H9 (cell line): ENCODE measurements at regions not wholly inside any gene's neighbourhood (a gene's known extent, or its start where the extent isn't known, plus 50 kb on each side); places are given as distances from the start of the nearest gene placed in this dataset.

ENCODE experiments used
- DNase-seq: peaks from one replicate; pipeline ENCODE4 v3.0.0-alpha.2; 2017
- H2AFZ ChIP-seq: one replicate; pipeline ENCODE4 v1.6.1; 2013; ENCODE audit warnings: mild to moderate bottlenecking, low read length, control low read depth, moderate library complexity
- H2AK5ac ChIP-seq: 2 replicates; pipeline ENCODE4 v1.6.1; 2013; ENCODE audit warnings: low read length, control low read depth, mixed read lengths; ENCODE audit not compliant: insufficient read length
- H2BK120ac ChIP-seq: one replicate; pipeline ENCODE4 v1.6.1; 2013; ENCODE audit warnings: low read depth, mild to moderate bottlenecking, low read length, control low read depth, inconsistent platforms; ENCODE audit not compliant: poor library complexity, severe bottlenecking
- H2BK12ac ChIP-seq: 2 replicates; pipeline ENCODE4 v1.6.1; 2013; ENCODE audit warnings: low read length, control low read depth, mixed read lengths, low read depth; ENCODE audit not compliant: insufficient read length
- H2BK15ac ChIP-seq: 2 replicates; pipeline ENCODE4 v1.6.1; 2013; ENCODE audit warnings: low read depth, low read length, control low read depth
- H2BK20ac ChIP-seq: one replicate; pipeline ENCODE4 v1.6.1; 2013; ENCODE audit warnings: low read depth, mild to moderate bottlenecking, low read length, control low read depth, inconsistent platforms; ENCODE audit not compliant: poor library complexity, severe bottlenecking
- H2BK5ac ChIP-seq: 2 replicates; pipeline ENCODE4 v1.6.1; 2013; ENCODE audit warnings: low read length, control low read depth, mixed read lengths; ENCODE audit not compliant: insufficient read length
- H3K14ac ChIP-seq: 2 replicates; pipeline ENCODE4 v1.6.1; 2013; ENCODE audit warnings: low read length, control low read depth; ENCODE audit not compliant: insufficient read depth
- H3K18ac ChIP-seq: 2 replicates; pipeline ENCODE4 v1.6.1; 2013; ENCODE audit warnings: low read depth, mild to moderate bottlenecking, mixed read lengths, low read length, control low read depth; ENCODE audit not compliant: insufficient read length
- H3K23ac ChIP-seq: 2 replicates; pipeline ENCODE4 v1.6.1; 2013; ENCODE audit warnings: low read length, control low read depth, mixed read lengths, low read depth; ENCODE audit not compliant: insufficient read length
- H3K23me2 ChIP-seq: 2 replicates; pipeline ENCODE4 v1.6.1; 2013; ENCODE audit warnings: low read depth, mild to moderate bottlenecking, mixed read lengths, low read length, control low read depth; ENCODE audit not compliant: insufficient read length, poor library complexity, severe bottlenecking
- H3K27ac ChIP-seq: 2 replicates; pipeline ENCODE4 v1.5.1; 2013; ENCODE audit warnings: low read length, control low read depth, mixed read lengths, low read depth; ENCODE audit not compliant: insufficient read length
- H3K27me3 ChIP-seq: 2 replicates; pipeline ENCODE4 v1.6.1; 2013; ENCODE audit warnings: low read length, control low read depth, inconsistent platforms; ENCODE audit not compliant: insufficient read depth
- H3K4ac ChIP-seq: 2 replicates; pipeline ENCODE4 v1.6.1; 2013; ENCODE audit warnings: low read depth, mild to moderate bottlenecking, control low read depth, inconsistent platforms, low read length, moderate library complexity
- H3K4me1 ChIP-seq: 2 replicates; pipeline ENCODE4 v1.6.1; 2013; ENCODE audit warnings: low read length, control low read depth, inconsistent platforms; ENCODE audit not compliant: insufficient read depth
- H3K4me2 ChIP-seq: 2 replicates; pipeline ENCODE4 v1.6.1; 2013; ENCODE audit warnings: low read length, control low read depth, mixed read lengths; ENCODE audit not compliant: insufficient read length, insufficient read depth
- H3K56ac ChIP-seq: 2 replicates; pipeline ENCODE4 v1.6.1; 2013; ENCODE audit warnings: low read depth, mild to moderate bottlenecking, mixed read lengths, low read length, control low read depth; ENCODE audit not compliant: insufficient read length
- H3K79me1 ChIP-seq: 2 replicates; pipeline ENCODE4 v1.6.1; 2013; ENCODE audit warnings: low read depth, mild to moderate bottlenecking, moderate library complexity, low read length, control low read depth, inconsistent platforms; ENCODE audit not compliant: insufficient read depth, poor library complexity, severe bottlenecking
- H3K79me2 ChIP-seq: 2 replicates; pipeline ENCODE4 v1.6.1; 2013; ENCODE audit warnings: low read length, control low read depth, inconsistent platforms; ENCODE audit not compliant: insufficient read depth
- H3K9ac ChIP-seq: 2 replicates; pipeline ENCODE4 v1.6.1; 2013; ENCODE audit warnings: low read length, control low read depth, mixed read lengths; ENCODE audit not compliant: insufficient read length; ENCODE audit errors: extremely low read depth
- H3K9me3 ChIP-seq: one replicate; pipeline ENCODE4 v1.6.1; 2013; ENCODE audit warnings: low read depth, low read length, inconsistent platforms; ENCODE audit not compliant: control insufficient read depth
- H3T11ph ChIP-seq: one replicate; pipeline ENCODE4 v1.6.1; 2013; ENCODE audit warnings: mild to moderate bottlenecking, low read length, control low read depth, inconsistent platforms
- H4K20me1 ChIP-seq: one replicate; pipeline ENCODE4 v1.6.1; 2013; ENCODE audit not compliant: control insufficient read depth, insufficient read length, insufficient read depth
- H4K5ac ChIP-seq: 2 replicates; pipeline ENCODE4 v1.6.1; 2013; ENCODE audit warnings: low read depth, mild to moderate bottlenecking, mixed read lengths, low read length, control low read depth; ENCODE audit not compliant: insufficient read length
- H4K8ac ChIP-seq: replicated peaks from 2 replicates; pipeline ENCODE4 v1.6.1; 2013; ENCODE audit warnings: low read length, control low read depth, mixed read lengths, low read depth; ENCODE audit not compliant: insufficient read length
- H4K91ac ChIP-seq: 2 replicates; pipeline ENCODE4 v1.6.1; 2013; ENCODE audit warnings: low read depth, mild to moderate bottlenecking, moderate library complexity, mixed read lengths, low read length, control low read depth; ENCODE audit not compliant: insufficient read length
- H3K27ac Mint-ChIP-seq, 3 experiments: 2 replicates in 2 of 3; 3 replicates in 1 of 3; pipeline ENCODE4 v1.8.0; 2020 to 2021; ENCODE audit warnings: mixed read lengths in 3 of 3, mild to moderate bottlenecking in 1 of 3, moderate library complexity in 1 of 3
- H3K27me3 Mint-ChIP-seq: 2 replicates; pipeline ENCODE4 v1.8.0; 2021; ENCODE audit warnings: low read depth, mild to moderate bottlenecking, moderate library complexity, mixed read lengths
- H3K36me3 Mint-ChIP-seq, 3 experiments: 2 replicates in 2 of 3; 3 replicates in 1 of 3; pipeline ENCODE4 v1.8.0; 2020 to 2021; ENCODE audit warnings: low read depth in 3 of 3, mixed read lengths in 3 of 3; ENCODE audit not compliant: insufficient read depth in 1 of 3
- H3K4me1 Mint-ChIP-seq, 2 experiments: 2 replicates each; pipeline ENCODE4 v1.8.0; 2020; ENCODE audit warnings: mixed read lengths in 2 of 2
- H3K4me3 Mint-ChIP-seq, 2 experiments: 2 replicates in 1 of 2; 3 replicates in 1 of 2; pipeline ENCODE4 v1.8.0; 2020 to 2021; ENCODE audit warnings: mild to moderate bottlenecking in 2 of 2, mixed read lengths in 2 of 2, moderate library complexity in 1 of 2
- H3K9me3 Mint-ChIP-seq, 2 experiments: 2 replicates in 1 of 2; 3 replicates in 1 of 2; pipeline ENCODE4 v1.8.0; 2020; ENCODE audit warnings: mild to moderate bottlenecking in 2 of 2, mixed read lengths in 2 of 2, moderate library complexity in 1 of 2
- WGBS: extraction: QIAGEN DNeasy Blood & Tissue Kit; methylation state at CpG from one replicate; pipeline ENCODE4 v1.1.7; 2013; ENCODE audit warnings: missing lambda C conversion rate, low lambda C conversion rate, mixed read lengths; ENCODE audit not compliant: insufficient read length; ENCODE audit errors: extremely low coverage; 5-methylcytosine and 5-hydroxymethylcytosine counted together
- TF ChIP-seq, protein P1 (sequence below): fragments of 200-600 bp; sonication (generic); conservative IDR thresholded peaks from 3 replicates; pipeline ENCODE4 v1.8.0; 2021; ENCODE audit warnings: antibody characterized with exemption, mild to moderate bottlenecking

DNA sequence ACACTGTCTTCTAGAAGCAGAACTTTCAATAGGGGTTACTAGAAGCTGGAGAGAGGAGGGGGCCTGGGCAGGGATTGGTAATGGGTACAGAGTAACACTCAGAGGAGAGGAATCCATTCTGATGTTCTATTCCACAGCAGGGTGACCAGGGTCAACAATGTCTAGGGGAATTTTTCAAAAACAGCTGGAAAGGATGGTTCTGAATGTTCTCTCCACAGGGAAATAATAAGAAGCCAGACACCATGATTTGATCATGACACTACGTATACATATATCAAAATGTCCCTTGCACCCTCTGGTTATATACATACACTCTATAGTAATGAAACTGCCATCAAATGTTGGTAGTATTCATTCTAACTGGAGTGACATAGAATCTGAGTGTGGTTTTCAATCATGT, 111.2 kb upstream of the TOP3B start:
- no peaks in the 10 kb centered on the region for H3K79me2 ChIP-seq
- no CpG with 5 or more reads among the region's 1 CpG for WGBS
- Mint-ChIP-seq H3K9me3 (no peaks in the 10 kb centered on the region), H3K27me3 (peaks cover 100% of the 10 kb centered on the region), H3K4me3 (no peak overlapping the region), H3K4me1 (no peaks in the 10 kb centered on the region), H3K27ac (no peak overlapping the region), H3K36me3 (no peaks in the 10 kb centered on the region)
- H2BK20ac ChIP-seq = no peak overlapping the region
- H2BK15ac ChIP-seq = no peak overlapping the region
- H3K27me3 ChIP-seq = peaks cover 82% of the 10 kb centered on the region
- no peak overlapping the region for H3K14ac ChIP-seq
- H4K8ac ChIP-seq = no peak overlapping the region
- no peaks in the 10 kb centered on the region for H3K9me3 ChIP-seq
- no peak overlapping the region for H4K5ac ChIP-seq
- H3K27ac ChIP-seq = no peak overlapping the region
- no peaks in the 10 kb centered on the region for H4K20me1 ChIP-seq
- H3K23ac ChIP-seq = no peak overlapping the region
- no peak overlapping the region for H4K91ac ChIP-seq
- no peak overlapping the region for H3K9ac ChIP-seq
- H2BK12ac ChIP-seq = no peak overlapping the region
- H3T11ph ChIP-seq = no peak overlapping the region
- DNase-seq = no peak
- no peaks in the 10 kb centered on the region for H3K4me1 ChIP-seq
- no peaks in the 10 kb centered on the region for H3K79me1 ChIP-seq
- H2BK5ac ChIP-seq = no peak overlapping the region
- no peak overlapping the region for H3K4me2 ChIP-seq
- no peak overlapping the region for H2BK120ac ChIP-seq
- H3K18ac ChIP-seq = no peak overlapping the region
- H3K4ac ChIP-seq = no peak overlapping the region
- H2AFZ ChIP-seq = no peak overlapping the region
- TF ChIP-seq, protein P1, sequence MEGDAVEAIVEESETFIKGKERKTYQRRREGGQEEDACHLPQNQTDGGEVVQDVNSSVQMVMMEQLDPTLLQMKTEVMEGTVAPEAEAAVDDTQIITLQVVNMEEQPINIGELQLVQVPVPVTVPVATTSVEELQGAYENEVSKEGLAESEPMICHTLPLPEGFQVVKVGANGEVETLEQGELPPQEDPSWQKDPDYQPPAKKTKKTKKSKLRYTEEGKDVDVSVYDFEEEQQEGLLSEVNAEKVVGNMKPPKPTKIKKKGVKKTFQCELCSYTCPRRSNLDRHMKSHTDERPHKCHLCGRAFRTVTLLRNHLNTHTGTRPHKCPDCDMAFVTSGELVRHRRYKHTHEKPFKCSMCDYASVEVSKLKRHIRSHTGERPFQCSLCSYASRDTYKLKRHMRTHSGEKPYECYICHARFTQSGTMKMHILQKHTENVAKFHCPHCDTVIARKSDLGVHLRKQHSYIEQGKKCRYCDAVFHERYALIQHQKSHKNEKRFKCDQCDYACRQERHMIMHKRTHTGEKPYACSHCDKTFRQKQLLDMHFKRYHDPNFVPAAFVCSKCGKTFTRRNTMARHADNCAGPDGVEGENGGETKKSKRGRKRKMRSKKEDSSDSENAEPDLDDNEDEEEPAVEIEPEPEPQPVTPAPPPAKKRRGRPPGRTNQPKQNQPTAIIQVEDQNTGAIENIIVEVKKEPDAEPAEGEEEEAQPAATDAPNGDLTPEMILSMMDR = no peak
- H3K23me2 ChIP-seq = no peaks in the 10 kb centered on the region
- H3K56ac ChIP-seq = no peak overlapping the region
- H2AK5ac ChIP-seq = no peak overlapping the region
